ENCODE measurements at regions not wholly inside any gene's neighbourhood (a gene's known extent, or its start where the extent isn't known, plus 50 kb on each side); places are given as distances from the start of the nearest gene placed in this dataset.

GRCh38 chr2:226638576-226638975 is 161.0 kb downstream of the IRS1 start:
- Histone ChIP-seq H3K4me1 (ENCODE audit: insufficient read depth, low read length, severe bottlenecking) (no peaks in the 10 kb centered on the region), H3K9ac (ENCODE audit: low read length) (no peak overlapping the region), H3F3A (ENCODE audit: insufficient read depth, low read length) (no peaks in the 10 kb centered on the region), H3K79me2 (ENCODE audit: insufficient read depth, low read length) (no peaks in the 10 kb centered on the region), H3K4me2 (ENCODE audit: low read length) (no peak overlapping the region), H3K9me3 (ENCODE audit: low read length) (no peaks in the 10 kb centered on the region), H3K27ac (ENCODE audit: low read depth, low read length, poor library complexity, severe bottlenecking) (no peak overlapping the region), H2AFZ (ENCODE audit: low read length) (no peak overlapping the region), H3K4me3 (ENCODE audit: low read depth, low read length, poor library complexity, severe bottlenecking) (no peak overlapping the region), H3K36me3 (ENCODE audit: insufficient read depth, low read length) (no peaks in the 10 kb centered on the region), H3K9me2 (ENCODE audit: low read depth, low read length) (no peaks in the 10 kb centered on the region), H3K27me3 (ENCODE audit: insufficient read depth, low read length) (no peaks in the 10 kb centered on the region), H4K20me1 (ENCODE audit: insufficient read depth, low read length) (no peaks in the 10 kb centered on the region)
- TF ChIP-seq CTCF (IDR thresholded peaks at IDR 0.05; ENCODE audit: low read length) (no peak), EZH2 (IDR thresholded peaks at IDR 0.05; ENCODE audit: borderline replicate concordance, low read length) (no peak)

GRCh38 chr2:226637383-226637782 is 162.2 kb downstream of the IRS1 start:
- H3K79me2 ChIP-seq (ENCODE audit: insufficient read depth, low read length): no peaks in the 10 kb centered on the region
- no peaks in the 10 kb centered on the region for H3K4me1 ChIP-seq (ENCODE audit: insufficient read depth, low read length, severe bottlenecking)
- no peak overlapping the region for H3K27ac ChIP-seq (ENCODE audit: low read depth, low read length, poor library complexity, severe bottlenecking)
- no peak overlapping the region for H3K9ac ChIP-seq (ENCODE audit: low read length)
- no peaks in the 10 kb centered on the region for H3K27me3 ChIP-seq (ENCODE audit: insufficient read depth, low read length)
- no peak overlapping the region for H2AFZ ChIP-seq (ENCODE audit: low read length)
- no peaks in the 10 kb centered on the region for H3K9me3 ChIP-seq (ENCODE audit: low read length)
- H4K20me1 ChIP-seq (ENCODE audit: insufficient read depth, low read length): no peaks in the 10 kb centered on the region
- H3F3A ChIP-seq (ENCODE audit: insufficient read depth, low read length): no peaks in the 10 kb centered on the region
- no peak overlapping the region for H3K4me3 ChIP-seq (ENCODE audit: low read depth, low read length, poor library complexity, severe bottlenecking)
- TF ChIP-seq CTCF (IDR thresholded peaks at IDR 0.05; ENCODE audit: low read length) (no peak), EZH2 (IDR thresholded peaks at IDR 0.05; ENCODE audit: borderline replicate concordance, low read length) (no peak)
- H3K36me3 ChIP-seq (ENCODE audit: insufficient read depth, low read length): no peaks in the 10 kb centered on the region
- H3K9me2 ChIP-seq (ENCODE audit: low read depth, low read length): no peaks in the 10 kb centered on the region
- no peak overlapping the region for H3K4me2 ChIP-seq (ENCODE audit: low read length)

GRCh38 chr2:226636586-226636985 is 163.0 kb downstream of the IRS1 start:
- no peak for TF ChIP-seq CTCF (IDR thresholded peaks at IDR 0.05; ENCODE audit: low read length)
- TF ChIP-seq EZH2 (IDR thresholded peaks at IDR 0.05; ENCODE audit: borderline replicate concordance, low read length): no peak
- Histone ChIP-seq H3K79me2 (ENCODE audit: insufficient read depth, low read length) (no peaks in the 10 kb centered on the region), H3K9ac (ENCODE audit: low read length) (no peak overlapping the region), H3K4me1 (ENCODE audit: insufficient read depth, low read length, severe bottlenecking) (no peaks in the 10 kb centered on the region), H3F3A (ENCODE audit: insufficient read depth, low read length) (no peaks in the 10 kb centered on the region), H3K27me3 (ENCODE audit: insufficient read depth, low read length) (no peaks in the 10 kb centered on the region), H3K9me2 (ENCODE audit: low read depth, low read length) (no peaks in the 10 kb centered on the region), H3K4me3 (ENCODE audit: low read depth, low read length, poor library complexity, severe bottlenecking) (no peak overlapping the region), H2AFZ (ENCODE audit: low read length) (no peak overlapping the region), H3K36me3 (ENCODE audit: insufficient read depth, low read length) (no peaks in the 10 kb centered on the region), H3K4me2 (ENCODE audit: low read length) (no peak overlapping the region), H3K27ac (ENCODE audit: low read depth, low read length, poor library complexity, severe bottlenecking) (no peak overlapping the region), H4K20me1 (ENCODE audit: insufficient read depth, low read length) (no peaks in the 10 kb centered on the region), H3K9me3 (ENCODE audit: low read length) (no peaks in the 10 kb centered on the region)

Measured in OCI-LY1 (cell line).